ENCODE measurements at regions not wholly inside any gene's neighbourhood (a gene's known extent, or its start where the extent isn't known, plus 50 kb on each side); places are given as distances from the start of the nearest gene placed in this dataset.

DNA sequence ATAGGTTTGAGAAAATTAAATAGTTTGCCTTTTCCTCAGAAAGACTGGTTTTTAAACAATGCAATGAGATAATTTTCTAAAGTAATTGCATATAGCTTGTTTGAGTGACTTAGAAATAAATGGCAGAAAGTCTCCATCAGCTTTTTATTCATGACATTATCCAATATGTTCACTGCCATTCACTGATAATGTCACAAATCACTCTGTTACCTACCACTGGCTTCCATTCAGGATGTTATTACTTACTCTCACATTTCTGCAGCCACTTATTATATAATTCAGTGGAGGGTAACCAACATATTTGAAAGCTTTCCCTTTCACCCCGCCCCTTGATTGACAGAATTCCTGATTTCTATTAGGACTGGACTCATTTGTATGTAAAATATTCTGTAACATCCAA, 1583.5 kb downstream of the PCDH18 start:
- H3K9me3 Mint-ChIP-seq, result peaks cover under 1% of the 10 kb centered on the region
- no peaks in the 10 kb centered on the region for H3K4me1 Mint-ChIP-seq
- H3K4me3 Mint-ChIP-seq, result no peak overlapping the region
- H3K27ac Mint-ChIP-seq (ENCODE audit: unreplicated experiment), result no peak overlapping the region
- H3K36me3 Mint-ChIP-seq (ENCODE audit: low read depth), result no peaks in the 10 kb centered on the region
- no peaks in the 10 kb centered on the region for H3K27me3 Mint-ChIP-seq (ENCODE audit: low read depth)
- no peak for DNase-seq (ENCODE audit: low read depth, low spot score)
- TF ChIP-seq, protein P1, sequence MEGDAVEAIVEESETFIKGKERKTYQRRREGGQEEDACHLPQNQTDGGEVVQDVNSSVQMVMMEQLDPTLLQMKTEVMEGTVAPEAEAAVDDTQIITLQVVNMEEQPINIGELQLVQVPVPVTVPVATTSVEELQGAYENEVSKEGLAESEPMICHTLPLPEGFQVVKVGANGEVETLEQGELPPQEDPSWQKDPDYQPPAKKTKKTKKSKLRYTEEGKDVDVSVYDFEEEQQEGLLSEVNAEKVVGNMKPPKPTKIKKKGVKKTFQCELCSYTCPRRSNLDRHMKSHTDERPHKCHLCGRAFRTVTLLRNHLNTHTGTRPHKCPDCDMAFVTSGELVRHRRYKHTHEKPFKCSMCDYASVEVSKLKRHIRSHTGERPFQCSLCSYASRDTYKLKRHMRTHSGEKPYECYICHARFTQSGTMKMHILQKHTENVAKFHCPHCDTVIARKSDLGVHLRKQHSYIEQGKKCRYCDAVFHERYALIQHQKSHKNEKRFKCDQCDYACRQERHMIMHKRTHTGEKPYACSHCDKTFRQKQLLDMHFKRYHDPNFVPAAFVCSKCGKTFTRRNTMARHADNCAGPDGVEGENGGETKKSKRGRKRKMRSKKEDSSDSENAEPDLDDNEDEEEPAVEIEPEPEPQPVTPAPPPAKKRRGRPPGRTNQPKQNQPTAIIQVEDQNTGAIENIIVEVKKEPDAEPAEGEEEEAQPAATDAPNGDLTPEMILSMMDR (conservative IDR thresholded peaks at IDR 0.05), result no peak

DNA sequence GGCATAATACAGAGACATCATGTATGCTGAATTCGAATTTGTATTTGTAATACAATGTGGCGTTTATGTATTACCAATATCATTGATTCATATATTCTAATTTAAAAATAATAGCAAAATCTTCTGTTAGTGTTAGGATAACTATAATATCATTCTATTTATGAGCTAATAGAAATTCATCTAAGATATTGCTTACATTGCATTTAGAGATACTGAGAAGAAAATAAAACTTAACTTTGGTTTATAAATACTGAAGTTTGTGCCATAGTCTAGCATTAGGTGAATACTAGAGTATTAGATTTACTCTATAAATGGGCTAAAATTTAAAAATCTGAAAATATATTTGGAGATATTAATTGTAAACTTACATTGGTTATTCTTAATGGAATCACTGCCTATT, 1590.6 kb downstream of the PCDH18 start:
- H3K27me3 Mint-ChIP-seq (ENCODE audit: low read depth), result no peaks in the 10 kb centered on the region
- DNase-seq (ENCODE audit: low read depth, low spot score), result no peak
- no peaks in the 10 kb centered on the region for H3K9me3 Mint-ChIP-seq
- no peaks in the 10 kb centered on the region for H3K36me3 Mint-ChIP-seq (ENCODE audit: low read depth)
- no peak overlapping the region for H3K27ac Mint-ChIP-seq (ENCODE audit: unreplicated experiment)
- H3K4me1 Mint-ChIP-seq, result no peaks in the 10 kb centered on the region
- TF ChIP-seq, protein P1 (conservative IDR thresholded peaks at IDR 0.05), result no peak
- no peak overlapping the region for H3K4me3 Mint-ChIP-seq

DNA sequence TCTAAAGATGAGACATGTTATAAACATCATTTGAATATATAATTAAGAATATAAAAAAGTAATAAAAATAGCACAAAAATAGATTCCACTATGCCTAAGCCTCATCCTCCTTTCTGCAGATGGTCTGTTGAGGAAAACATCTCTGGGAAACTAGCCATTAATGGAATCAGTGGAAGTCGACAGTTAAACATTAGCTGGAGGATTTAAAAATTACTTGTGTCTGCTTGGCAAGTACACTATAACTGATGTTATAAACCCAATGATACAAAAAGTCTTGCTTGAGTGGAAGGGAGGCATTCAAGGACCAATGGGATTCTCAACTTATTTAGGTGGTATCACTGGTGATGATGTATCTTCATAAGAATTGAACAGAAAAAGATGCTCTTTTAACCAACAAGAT, 1598.3 kb downstream of the PCDH18 start:
- H3K9me3 Mint-ChIP-seq, result no peaks in the 10 kb centered on the region
- no peak for DNase-seq (ENCODE audit: low read depth, low spot score)
- H3K4me1 Mint-ChIP-seq, result no peaks in the 10 kb centered on the region
- H3K27me3 Mint-ChIP-seq (ENCODE audit: low read depth), result no peaks in the 10 kb centered on the region
- H3K27ac Mint-ChIP-seq (ENCODE audit: unreplicated experiment), result no peak overlapping the region
- TF ChIP-seq, protein P1 (conservative IDR thresholded peaks at IDR 0.05), result no peak
- no peaks in the 10 kb centered on the region for H3K36me3 Mint-ChIP-seq (ENCODE audit: low read depth)
- no peak overlapping the region for H3K4me3 Mint-ChIP-seq

DNA sequence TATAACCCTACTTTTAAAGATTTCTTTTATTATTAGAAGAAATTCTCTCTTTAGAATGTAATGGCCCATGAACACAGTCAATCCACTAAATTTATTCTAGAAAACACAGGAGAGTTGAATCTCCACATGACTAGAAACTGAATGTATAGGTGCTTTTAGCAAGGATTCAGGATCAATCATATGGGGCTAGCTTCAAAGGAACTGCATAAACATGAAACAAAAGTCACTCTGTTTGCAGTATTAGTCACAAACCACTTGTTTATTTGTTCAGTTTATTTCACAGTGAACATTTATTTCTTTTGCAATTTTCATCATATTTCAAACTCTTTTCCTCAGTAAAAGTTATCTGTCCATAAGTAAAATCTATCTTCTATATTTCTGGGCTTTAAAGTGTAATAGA, 1604.6 kb downstream of the PCDH18 start:
- no peaks in the 10 kb centered on the region for H3K9me3 Mint-ChIP-seq
- H3K27me3 Mint-ChIP-seq (ENCODE audit: low read depth), result no peaks in the 10 kb centered on the region
- DNase-seq (ENCODE audit: low read depth, low spot score), result no peak
- TF ChIP-seq, protein P1 (conservative IDR thresholded peaks at IDR 0.05), result no peak
- no peaks in the 10 kb centered on the region for H3K4me1 Mint-ChIP-seq
- H3K27ac Mint-ChIP-seq (ENCODE audit: unreplicated experiment), result no peak overlapping the region
- no peak overlapping the region for H3K4me3 Mint-ChIP-seq
- no peaks in the 10 kb centered on the region for H3K36me3 Mint-ChIP-seq (ENCODE audit: low read depth)

DNA sequence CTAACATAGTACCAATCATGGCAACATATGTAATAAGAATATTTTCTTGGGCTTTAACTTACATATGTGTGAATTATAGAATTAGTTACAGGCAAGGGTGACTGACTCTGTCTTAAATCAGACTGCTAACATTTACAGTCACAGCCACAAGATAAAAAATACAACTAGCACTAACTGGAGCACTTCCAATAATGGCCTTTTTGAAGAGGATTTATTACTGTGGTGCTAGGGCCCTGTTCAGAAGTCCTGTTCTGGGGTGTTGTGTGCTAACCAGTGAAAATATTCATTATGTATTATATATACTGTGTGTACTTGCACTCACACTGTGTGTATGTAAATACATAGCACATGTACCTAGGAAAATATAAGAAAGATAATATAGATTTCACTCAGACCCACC, 1611.2 kb downstream of the PCDH18 start:
- no peaks in the 10 kb centered on the region for H3K4me1 Mint-ChIP-seq
- no peak for DNase-seq (ENCODE audit: low read depth, low spot score)
- H3K4me3 Mint-ChIP-seq, result no peak overlapping the region
- no peaks in the 10 kb centered on the region for H3K27me3 Mint-ChIP-seq (ENCODE audit: low read depth)
- no peaks in the 10 kb centered on the region for H3K36me3 Mint-ChIP-seq (ENCODE audit: low read depth)
- no peaks in the 10 kb centered on the region for H3K9me3 Mint-ChIP-seq
- no peak overlapping the region for H3K27ac Mint-ChIP-seq (ENCODE audit: unreplicated experiment)
- TF ChIP-seq, protein P1 (conservative IDR thresholded peaks at IDR 0.05), result no peak

DNA sequence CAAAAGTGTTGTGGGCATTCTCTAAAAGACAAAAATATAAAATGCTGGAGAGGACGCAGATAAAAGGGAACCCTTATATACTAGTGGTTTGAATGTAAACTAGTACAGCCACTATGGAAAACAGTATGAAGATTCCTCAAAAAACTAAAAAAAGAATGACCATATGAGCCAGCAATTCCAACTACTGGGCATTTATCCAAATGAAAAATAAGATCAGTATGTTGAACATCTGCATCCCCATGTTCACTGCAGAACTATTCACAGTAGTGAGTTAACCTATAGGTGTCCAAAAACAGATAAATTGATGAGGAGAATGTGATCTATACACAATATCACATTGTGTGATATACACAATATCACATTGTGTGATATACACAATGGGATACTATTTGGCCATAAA, 1615.3 kb downstream of the PCDH18 start:
- DNase-seq (ENCODE audit: low read depth, low spot score), result no peak
- H3K27me3 Mint-ChIP-seq (ENCODE audit: low read depth), result no peaks in the 10 kb centered on the region
- no peak overlapping the region for H3K4me3 Mint-ChIP-seq
- no peaks in the 10 kb centered on the region for H3K9me3 Mint-ChIP-seq
- no peaks in the 10 kb centered on the region for H3K36me3 Mint-ChIP-seq (ENCODE audit: low read depth)
- H3K4me1 Mint-ChIP-seq, result no peaks in the 10 kb centered on the region
- TF ChIP-seq, protein P1 (conservative IDR thresholded peaks at IDR 0.05), result no peak
- no peak overlapping the region for H3K27ac Mint-ChIP-seq (ENCODE audit: unreplicated experiment)
